ENCODE measurements at regions not wholly inside any gene's neighbourhood (a gene's known extent, or its start where the extent isn't known, plus 50 kb on each side); places are given as distances from the start of the nearest gene placed in this dataset.

DNA sequence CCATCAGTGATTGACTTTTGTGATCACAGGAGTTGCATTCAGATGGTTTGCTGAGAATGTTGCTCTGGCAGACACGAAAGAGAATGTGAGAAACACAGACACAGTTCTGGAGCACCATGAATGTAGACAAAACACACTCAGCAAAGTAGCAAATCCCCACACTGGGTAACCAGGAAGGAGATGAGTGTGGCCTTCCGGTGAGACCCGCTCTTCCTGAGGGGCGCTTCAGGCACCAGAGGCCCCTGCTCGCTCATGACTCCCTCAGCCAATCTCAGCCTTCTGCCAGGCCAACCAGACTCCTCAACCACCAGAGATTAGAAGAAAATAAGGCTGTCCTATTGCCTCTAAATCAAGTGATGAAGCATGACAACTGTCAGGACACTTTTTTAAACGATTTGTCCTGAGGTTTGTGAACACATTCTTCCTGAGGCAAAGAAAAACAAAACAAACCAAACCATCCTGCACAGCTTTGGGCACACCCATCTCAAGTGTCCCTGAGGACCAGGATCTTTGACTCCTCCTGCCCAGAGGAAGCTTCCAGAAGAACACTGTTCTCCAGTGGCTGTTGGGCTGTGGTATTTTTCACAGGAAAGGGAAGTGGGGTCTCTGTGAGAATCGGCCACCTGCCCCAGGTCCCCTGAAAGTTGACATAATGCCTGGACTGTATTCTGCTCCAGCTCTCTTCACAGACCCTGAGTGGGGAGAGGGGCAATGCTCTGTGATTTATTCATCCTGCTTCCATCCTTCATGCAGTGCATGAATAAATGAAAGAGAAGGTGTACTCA, 152.8 kb downstream of the BCL11A start:
- no peak overlapping the region for H3K27ac ChIP-seq
- no peak overlapping the region for H3K4me3 ChIP-seq
- no peaks in the 10 kb centered on the region for H3K9me3 ChIP-seq
- TF ChIP-seq POLR2AphosphoS5 (IDR thresholded peaks at IDR 0.05) (no peak), POLR2A (IDR thresholded peaks at IDR 0.05) (no peak)
- TF ChIP-seq, protein P1, sequence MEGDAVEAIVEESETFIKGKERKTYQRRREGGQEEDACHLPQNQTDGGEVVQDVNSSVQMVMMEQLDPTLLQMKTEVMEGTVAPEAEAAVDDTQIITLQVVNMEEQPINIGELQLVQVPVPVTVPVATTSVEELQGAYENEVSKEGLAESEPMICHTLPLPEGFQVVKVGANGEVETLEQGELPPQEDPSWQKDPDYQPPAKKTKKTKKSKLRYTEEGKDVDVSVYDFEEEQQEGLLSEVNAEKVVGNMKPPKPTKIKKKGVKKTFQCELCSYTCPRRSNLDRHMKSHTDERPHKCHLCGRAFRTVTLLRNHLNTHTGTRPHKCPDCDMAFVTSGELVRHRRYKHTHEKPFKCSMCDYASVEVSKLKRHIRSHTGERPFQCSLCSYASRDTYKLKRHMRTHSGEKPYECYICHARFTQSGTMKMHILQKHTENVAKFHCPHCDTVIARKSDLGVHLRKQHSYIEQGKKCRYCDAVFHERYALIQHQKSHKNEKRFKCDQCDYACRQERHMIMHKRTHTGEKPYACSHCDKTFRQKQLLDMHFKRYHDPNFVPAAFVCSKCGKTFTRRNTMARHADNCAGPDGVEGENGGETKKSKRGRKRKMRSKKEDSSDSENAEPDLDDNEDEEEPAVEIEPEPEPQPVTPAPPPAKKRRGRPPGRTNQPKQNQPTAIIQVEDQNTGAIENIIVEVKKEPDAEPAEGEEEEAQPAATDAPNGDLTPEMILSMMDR (IDR thresholded peaks at IDR 0.05) = no peak
- no peaks in the 10 kb centered on the region for H3K27me3 ChIP-seq
- no peaks in the 10 kb centered on the region for H3K4me1 ChIP-seq
- H3K36me3 ChIP-seq = no peaks in the 10 kb centered on the region
- intact Hi-C loops (cut with DNase I; ENCODE audit: low total_unique reads) = no loop called here
- DNase-seq (ENCODE audit: low spot score in 2 of 2) = no peak

DNA sequence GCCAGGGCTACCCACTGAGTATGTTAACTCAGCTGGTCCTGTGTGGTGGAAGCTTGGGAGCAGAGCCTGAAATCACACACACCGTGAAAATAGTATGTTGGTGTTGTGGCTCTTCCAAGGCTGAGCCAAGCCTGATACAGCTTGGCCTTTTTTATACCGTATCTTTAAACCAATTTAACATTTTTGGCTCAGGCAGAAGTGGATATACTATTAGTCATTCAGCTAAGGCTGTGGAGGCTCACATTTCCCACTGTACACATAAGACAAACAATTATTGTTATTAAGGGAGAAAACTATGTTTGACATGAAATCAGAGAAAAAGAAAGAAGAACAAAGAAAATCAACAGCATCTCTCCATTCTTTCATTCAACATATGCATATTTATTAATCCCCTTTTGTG, 159.0 kb downstream of the BCL11A start:
- TF ChIP-seq POLR2A (IDR thresholded peaks at IDR 0.05) (no peak), POLR2AphosphoS5 (IDR thresholded peaks at IDR 0.05) (no peak)
- TF ChIP-seq, protein P1 (IDR thresholded peaks at IDR 0.05) = no peak
- intact Hi-C loops (cut with DNase I; ENCODE audit: low total_unique reads) = no loop called here
- DNase-seq (ENCODE audit: low spot score in 2 of 2) = no peak
- no peaks in the 10 kb centered on the region for H3K27me3 ChIP-seq
- H3K9me3 ChIP-seq = no peaks in the 10 kb centered on the region
- H3K27ac ChIP-seq = no peak overlapping the region
- H3K36me3 ChIP-seq = no peaks in the 10 kb centered on the region
- H3K4me1 ChIP-seq = no peaks in the 10 kb centered on the region
- no peak overlapping the region for H3K4me3 ChIP-seq

DNA sequence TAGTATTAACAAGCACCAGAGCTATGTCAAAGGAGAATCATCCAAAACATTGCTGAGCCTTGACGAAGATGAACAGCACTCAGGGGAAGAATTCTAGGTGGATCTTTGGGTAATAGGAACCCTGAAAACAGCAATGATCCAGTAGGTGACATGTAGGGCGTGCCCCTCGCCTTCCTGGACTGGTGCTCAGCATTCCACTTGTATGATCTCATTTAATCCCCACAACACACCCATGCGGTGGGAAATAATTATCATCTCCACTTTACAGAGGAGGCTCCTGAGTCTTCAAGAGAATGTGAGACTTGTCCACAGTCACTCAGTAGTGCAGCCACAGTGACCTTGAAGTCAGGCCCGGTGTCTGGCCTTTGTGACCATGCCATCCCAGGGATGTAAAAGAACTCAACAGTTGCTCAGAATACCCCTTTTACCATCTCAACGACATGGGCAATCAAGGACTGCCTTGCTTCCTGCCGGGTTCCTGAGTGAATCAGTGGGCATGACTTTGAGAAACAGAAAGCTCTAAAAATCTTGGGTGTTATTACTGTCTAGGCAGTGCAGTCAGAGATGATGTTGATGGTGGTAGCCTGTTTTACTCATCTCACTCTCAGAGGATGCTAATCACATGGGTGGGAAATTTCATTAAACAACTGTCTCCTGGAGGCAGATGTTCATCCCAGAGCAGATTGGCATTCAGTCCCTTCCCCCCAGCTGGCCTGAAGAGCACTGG, 161.6 kb downstream of the BCL11A start:
- Histone ChIP-seq H3K9me3 (no peaks in the 10 kb centered on the region), H3K27ac (no peak overlapping the region), H3K4me3 (no peak overlapping the region), H3K36me3 (no peaks in the 10 kb centered on the region), H3K4me1 (no peaks in the 10 kb centered on the region), H3K27me3 (no peaks in the 10 kb centered on the region)
- intact Hi-C loops (cut with DNase I; ENCODE audit: low total_unique reads) = no loop called here
- DNase-seq (ENCODE audit: low spot score in 2 of 2) = no peak
- TF ChIP-seq POLR2AphosphoS5 (IDR thresholded peaks at IDR 0.05) (no peak), POLR2A (IDR thresholded peaks at IDR 0.05) (no peak)
- TF ChIP-seq, protein P1 (IDR thresholded peaks at IDR 0.05) = no peak

DNA sequence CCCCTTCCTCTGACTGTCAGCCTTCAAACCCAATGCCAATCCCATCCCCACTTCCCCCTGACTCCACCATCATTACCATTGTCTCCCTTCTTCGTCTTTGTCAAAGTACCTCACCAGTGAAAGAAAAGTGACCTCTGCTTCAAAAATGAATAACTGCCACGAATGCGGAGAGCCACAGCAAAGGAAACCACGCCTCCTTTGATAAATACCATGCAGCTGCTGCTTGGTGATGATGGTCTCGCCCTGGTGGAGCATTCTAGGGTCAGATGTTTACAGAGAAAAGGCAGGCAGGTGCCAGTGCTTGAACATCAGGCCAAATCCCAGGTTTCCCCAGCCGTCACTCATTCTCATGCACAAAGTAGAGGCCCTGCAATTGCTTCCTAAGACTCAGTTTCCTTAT, 162.2 kb downstream of the BCL11A start:
- intact Hi-C loops (cut with DNase I; ENCODE audit: low total_unique reads) = no loop called here
- no peaks in the 10 kb centered on the region for H3K4me1 ChIP-seq
- DNase-seq (ENCODE audit: low spot score in 2 of 2) = no peak
- TF ChIP-seq POLR2AphosphoS5 (IDR thresholded peaks at IDR 0.05) = no peak
- TF ChIP-seq POLR2A (IDR thresholded peaks at IDR 0.05) = no peak
- TF ChIP-seq, protein P1 (IDR thresholded peaks at IDR 0.05) = no peak
- H3K27ac ChIP-seq = no peak overlapping the region
- no peaks in the 10 kb centered on the region for H3K27me3 ChIP-seq
- H3K4me3 ChIP-seq = no peak overlapping the region
- H3K36me3 ChIP-seq = no peaks in the 10 kb centered on the region
- no peaks in the 10 kb centered on the region for H3K9me3 ChIP-seq

DNA sequence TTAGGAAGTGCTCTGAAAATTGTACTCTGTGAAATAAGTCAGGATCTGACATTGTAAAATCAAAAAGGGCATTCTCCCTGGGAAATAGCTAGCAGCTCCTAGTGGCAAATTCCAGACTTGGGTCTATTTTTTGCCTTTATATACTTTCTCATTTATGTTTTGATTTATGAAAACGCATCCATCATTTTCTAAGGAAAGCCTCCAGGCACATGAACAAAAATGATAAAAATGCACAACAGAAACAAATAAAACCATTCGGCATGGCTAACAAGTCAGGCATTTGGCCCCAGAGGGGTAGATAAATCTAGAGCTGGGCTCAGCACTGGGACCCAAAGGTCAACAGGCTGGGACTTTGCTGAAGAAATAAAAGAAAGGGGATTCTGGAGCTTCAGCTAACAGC, 167.0 kb downstream of the BCL11A start:
- Histone ChIP-seq H3K4me1 (no peaks in the 10 kb centered on the region), H3K9me3 (no peaks in the 10 kb centered on the region), H3K27me3 (no peaks in the 10 kb centered on the region), H3K4me3 (no peak overlapping the region), H3K36me3 (no peaks in the 10 kb centered on the region), H3K27ac (no peak overlapping the region)
- TF ChIP-seq POLR2A (IDR thresholded peaks at IDR 0.05) = no peak
- DNase-seq (ENCODE audit: low spot score in 2 of 2) = no peak
- intact Hi-C loops (cut with DNase I; ENCODE audit: low total_unique reads) = no loop called here
